Left renal pelvis (tissue), 4 donors: ENCODE measurements at regions not wholly inside any gene's neighbourhood (a gene's known extent, or its start where the extent isn't known, plus 50 kb on each side); places are given as distances from the start of the nearest gene placed in this dataset.
A peak's percentile ranks its signal among the peaks of the same experiment; 100 is the strongest.
"Not testable (repeated sequence)": the region's sequence is repeated elsewhere in the genome, so short reads cannot be mapped to it uniquely, and the experiment has no call there.

Experiments used
- DNase-seq, 4 donors: peaks; one replicate each; pipeline ENCODE4 v3.0.0-alpha.2; 2013; ENCODE audit warnings: low read depth in 4 of 4, low spot score in 3 of 4

GRCh38 chr15:79602180-79602579 lies 170.0 kb downstream of the MINAR1 start:
- no peak for DNase-seq

GRCh38 chr15:79602731-79603130 lies 170.6 kb downstream of the MINAR1 start:
- DNase-seq = no peak

- no peak for DNase-seq
These were observed 174.8 kb downstream of the MINAR1 start for GRCh38 chr15:79606831-79607355.

- DNase-seq = no peak
These were observed 176.1 kb downstream of the MINAR1 start for GRCh38 chr15:79608066-79608864.

- DNase-seq = no peak
These were observed 177.4 kb downstream of the MINAR1 start for GRCh38 chr15:79609506-79609905.

GRCh38 chr15:79610021-79610420 lies 177.9 kb downstream of the MINAR1 start:
- DNase-seq = no peak

GRCh38 chr15:79615754-79616153 lies 183.6 kb downstream of the MINAR1 start:
- no peak for DNase-seq

GRCh38 chr15:79617071-79617470 lies 184.9 kb downstream of the MINAR1 start:
- no peak for DNase-seq

- DNase-seq = no peak
These were observed 188.1 kb downstream of the MINAR1 start for GRCh38 chr15:79620112-79620857.

- DNase-seq = not testable (repeated sequence)
These were observed 189.7 kb downstream of the MINAR1 start for GRCh38 chr15:79621805-79622204.

- no peak for DNase-seq
These were observed 191.4 kb downstream of the MINAR1 start for GRCh38 chr15:79623488-79623887.

- peak in 1 of 4 donors; percentile 9 for DNase-seq
These were observed 197.6 kb downstream of the MINAR1 start for GRCh38 chr15:79629687-79630086.

GRCh38 chr15:79632457-79632856 lies 200.3 kb downstream of the MINAR1 start:
- no peak for DNase-seq

- DNase-seq = no peak
These were observed 203.1 kb downstream of the MINAR1 start for GRCh38 chr15:79635149-79635771.

GRCh38 chr15:79635897-79636561 lies 203.9 kb downstream of the MINAR1 start:
- DNase-seq = no peak

- no peak for DNase-seq
These were observed 208.1 kb downstream of the MINAR1 start for GRCh38 chr15:79640206-79640605.

GRCh38 chr15:79641841-79642240 lies 209.7 kb downstream of the MINAR1 start:
- DNase-seq = no peak

GRCh38 chr15:79643393-79643792 lies 211.3 kb downstream of the MINAR1 start:
- no peak for DNase-seq

- DNase-seq = no peak
These were observed 212.0 kb downstream of the MINAR1 start for GRCh38 chr15:79644091-79644490.

GRCh38 chr15:79652972-79653371 lies 220.8 kb downstream of the MINAR1 start:
- not testable (repeated sequence) for DNase-seq

GRCh38 chr15:79653533-79653932 lies 221.4 kb downstream of the MINAR1 start:
- no peak for DNase-seq
